IPS DF 6.9 (cell line): ENCODE measurements at regions not wholly inside any gene's neighbourhood (a gene's known extent, or its start where the extent isn't known, plus 50 kb on each side); places are given as distances from the start of the nearest gene placed in this dataset.

Source experiments
- DNase-seq: peaks from one replicate; pipeline ENCODE4 v3.0.0-alpha.2; 2013; ENCODE audit warnings: low read depth, low spot score
- H3K27ac ChIP-seq: one replicate; pipeline ENCODE4 v1.5.1; 2013; ENCODE audit warnings: low read length, control low read depth
- H3K27me3 ChIP-seq: 2 replicates; pipeline ENCODE4 v1.6.1; 2013; ENCODE audit warnings: mild to moderate bottlenecking, low read length; ENCODE audit not compliant: control insufficient read depth, insufficient read depth
- H3K36me3 ChIP-seq: 2 replicates; pipeline ENCODE4 v1.6.1; 2013; ENCODE audit warnings: low read length; ENCODE audit not compliant: control insufficient read depth, insufficient read depth
- H3K4me1 ChIP-seq: 2 replicates; pipeline ENCODE4 v1.6.1; 2013; ENCODE audit warnings: low read length; ENCODE audit not compliant: control insufficient read depth, insufficient read depth
- H3K4me3 ChIP-seq: 2 replicates; pipeline ENCODE4 v1.5.1; 2013; ENCODE audit warnings: mild to moderate bottlenecking, low read length
- H3K9me3 ChIP-seq: 2 replicates; pipeline ENCODE4 v1.6.1; 2013; ENCODE audit warnings: low read length, inconsistent platforms; ENCODE audit not compliant: control insufficient read depth, insufficient read depth
- WGBS: extraction: QIAGEN DNeasy Blood & Tissue Kit; methylation state at CpG from one replicate; pipeline ENCODE4 v1.1.7; 2013; ENCODE audit warnings: mixed read lengths, missing lambda C conversion rate; ENCODE audit not compliant: insufficient read length, insufficient coverage; 5-methylcytosine and 5-hydroxymethylcytosine counted together

- no CpG with 5 or more reads among the region's 7 CpGs for WGBS
- Histone ChIP-seq H3K36me3 (no peaks in the 10 kb centered on the region), H3K9me3 (no peaks in the 10 kb centered on the region)
Measured at GRCh38 chr10:62610649-62611229, 193.8 kb upstream of the ADO start.

GRCh38 chr10:62613424-62613823, 191.1 kb upstream of the ADO start:
- no peaks in the 10 kb centered on the region for H3K4me1 ChIP-seq
- no peaks in the 10 kb centered on the region for H3K27me3 ChIP-seq
- no peak overlapping the region for H3K27ac ChIP-seq
- H3K9me3 ChIP-seq: no peaks in the 10 kb centered on the region
- H3K36me3 ChIP-seq: no peaks in the 10 kb centered on the region
- no peak for DNase-seq
- no CpG with 5 or more reads among the region's 6 CpGs for WGBS
- no peak overlapping the region for H3K4me3 ChIP-seq

More at GRCh38 chr10:62610649-62611229, 193.8 kb upstream of the ADO start:
- H3K27ac ChIP-seq: no peak overlapping the region
- DNase-seq: peak; percentile 57
- H3K4me1 ChIP-seq: no peaks in the 10 kb centered on the region
- H3K27me3 ChIP-seq: no peaks in the 10 kb centered on the region
- H3K4me3 ChIP-seq: no peak overlapping the region

- no peak for DNase-seq
- WGBS: no CpG with 5 or more reads among the region's 1 CpG
- H3K4me1 ChIP-seq: no peaks in the 10 kb centered on the region
- no peak overlapping the region for H3K4me3 ChIP-seq
- H3K27ac ChIP-seq: no peak overlapping the region
- H3K36me3 ChIP-seq: no peaks in the 10 kb centered on the region
- H3K9me3 ChIP-seq: no peaks in the 10 kb centered on the region
- H3K27me3 ChIP-seq: no peaks in the 10 kb centered on the region
Measured at GRCh38 chr10:62613859-62614258, 190.7 kb upstream of the ADO start.

DNA sequence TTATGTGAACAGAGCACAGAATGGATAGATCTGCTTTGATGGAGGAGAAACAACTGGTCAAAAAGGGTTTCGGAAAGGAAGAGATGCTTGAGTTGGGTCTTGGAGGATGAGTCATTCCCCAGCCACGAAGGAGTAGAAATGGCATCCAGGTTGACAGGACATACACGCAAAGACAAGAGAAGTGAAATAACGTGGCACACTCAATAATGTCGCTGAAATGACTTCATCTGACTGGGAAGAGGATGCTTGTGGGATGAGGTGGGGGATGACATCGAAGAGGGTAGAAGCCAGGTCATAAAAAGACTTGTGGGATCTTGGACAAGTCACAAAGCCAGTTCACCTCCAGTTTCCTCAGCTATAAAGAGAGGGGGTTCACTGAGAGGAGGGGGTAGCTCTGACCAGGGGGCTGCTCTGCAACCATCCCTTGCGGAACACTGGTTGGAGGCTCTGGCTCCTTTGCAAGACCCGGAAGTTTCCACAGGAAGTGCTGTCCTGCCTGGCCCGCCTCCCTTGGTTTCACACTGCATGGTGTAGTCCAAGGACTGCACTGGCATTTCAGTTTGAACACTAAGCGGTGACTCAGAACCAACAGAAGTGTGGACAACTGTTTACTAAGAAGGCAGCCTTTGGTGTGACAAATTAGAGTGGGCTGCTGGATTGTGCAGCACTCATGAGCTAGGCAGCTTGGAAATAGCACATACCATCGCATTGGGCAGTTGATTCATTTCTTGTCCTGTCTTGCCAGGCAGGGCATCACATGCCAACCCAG, 189.9 kb upstream of the ADO start:
- DNase-seq: no peak
- WGBS: no CpG with 5 or more reads among the region's 11 CpGs
- Histone ChIP-seq H3K36me3 (no peaks in the 10 kb centered on the region), H3K27ac (no peak overlapping the region), H3K4me3 (no peak overlapping the region), H3K9me3 (no peaks in the 10 kb centered on the region), H3K27me3 (no peaks in the 10 kb centered on the region), H3K4me1 (no peaks in the 10 kb centered on the region)

- no peak for DNase-seq
Measured at GRCh38 chr10:62616885-62617590, 187.5 kb upstream of the ADO start.

DNA sequence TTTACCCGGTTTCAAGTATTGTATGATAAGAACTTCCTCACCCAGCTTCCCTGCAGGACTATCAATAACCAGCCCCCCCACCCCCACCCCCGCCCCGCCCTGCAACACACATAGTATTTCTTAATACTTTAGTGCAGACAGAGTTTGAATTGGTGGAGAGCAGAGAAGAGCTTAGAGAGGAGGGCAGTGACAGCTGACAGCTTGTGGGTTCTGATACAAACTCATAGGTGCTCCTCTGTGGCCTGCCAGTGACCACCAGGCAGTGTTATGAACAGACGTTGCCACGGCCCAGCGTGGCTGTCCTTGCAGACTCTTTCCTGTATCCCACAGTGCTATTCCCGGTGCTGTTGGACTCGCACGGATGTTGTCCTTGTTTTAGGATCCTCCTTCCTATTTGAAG, 186.9 kb upstream of the ADO start:
- Histone ChIP-seq H3K27ac (no peak overlapping the region), H3K9me3 (no peaks in the 10 kb centered on the region), H3K36me3 (no peaks in the 10 kb centered on the region), H3K27me3 (no peaks in the 10 kb centered on the region), H3K4me1 (no peaks in the 10 kb centered on the region), H3K4me3 (no peak overlapping the region)
- no CpG with 5 or more reads among the region's 9 CpGs for WGBS
- DNase-seq: no peak

More at GRCh38 chr10:62616885-62617590, 187.5 kb upstream of the ADO start:
- H3K27me3 ChIP-seq: no peaks in the 10 kb centered on the region
- H3K36me3 ChIP-seq: no peaks in the 10 kb centered on the region
- no peaks in the 10 kb centered on the region for H3K9me3 ChIP-seq
- H3K4me1 ChIP-seq: no peaks in the 10 kb centered on the region
- no peak overlapping the region for H3K27ac ChIP-seq
- H3K4me3 ChIP-seq: no peak overlapping the region
- no CpG with 5 or more reads among the region's 2 CpGs for WGBS

- no peak overlapping the region for H3K27ac ChIP-seq
- H3K9me3 ChIP-seq: no peaks in the 10 kb centered on the region
- H3K27me3 ChIP-seq: no peaks in the 10 kb centered on the region
- no peaks in the 10 kb centered on the region for H3K36me3 ChIP-seq
- H3K4me3 ChIP-seq: no peak overlapping the region
- no peak for DNase-seq
- H3K4me1 ChIP-seq: no peaks in the 10 kb centered on the region
- WGBS: no CpG with 5 or more reads among the region's 5 CpGs
Measured at GRCh38 chr10:62618054-62618453, 186.5 kb upstream of the ADO start.

- WGBS: no CpG with 5 or more reads among the region's 7 CpGs
Measured at GRCh38 chr10:62618576-62619412, 185.7 kb upstream of the ADO start.

DNA sequence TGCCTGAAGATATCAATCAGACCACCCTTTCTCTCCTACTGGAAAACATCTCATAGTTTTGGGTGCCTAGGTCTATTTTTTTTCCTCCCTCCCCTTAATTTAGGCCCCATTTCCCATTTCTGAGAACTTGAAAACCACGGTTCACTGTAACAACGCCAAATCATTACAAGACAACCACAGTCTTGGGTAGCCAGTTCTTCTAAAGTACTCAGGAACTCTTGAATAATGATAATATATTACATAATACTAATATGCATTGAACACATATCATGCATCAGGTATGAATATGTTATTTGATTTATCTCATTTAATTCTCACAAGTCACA, 185.1 kb upstream of the ADO start:
- DNase-seq: no peak
- no peaks in the 10 kb centered on the region for H3K9me3 ChIP-seq
- WGBS: no CpG with 5 or more reads among the region's 2 CpGs
- H3K36me3 ChIP-seq: no peaks in the 10 kb centered on the region
- no peaks in the 10 kb centered on the region for H3K27me3 ChIP-seq
- H3K27ac ChIP-seq: no peak overlapping the region
- H3K4me3 ChIP-seq: no peak overlapping the region
- no peaks in the 10 kb centered on the region for H3K4me1 ChIP-seq

More at GRCh38 chr10:62618576-62619412, 185.7 kb upstream of the ADO start:
- no peak for DNase-seq
- H3K4me1 ChIP-seq: no peaks in the 10 kb centered on the region
- no peaks in the 10 kb centered on the region for H3K27me3 ChIP-seq
- H3K9me3 ChIP-seq: no peaks in the 10 kb centered on the region
- H3K36me3 ChIP-seq: no peaks in the 10 kb centered on the region
- H3K27ac ChIP-seq: no peak overlapping the region
- H3K4me3 ChIP-seq: no peak overlapping the region

DNA sequence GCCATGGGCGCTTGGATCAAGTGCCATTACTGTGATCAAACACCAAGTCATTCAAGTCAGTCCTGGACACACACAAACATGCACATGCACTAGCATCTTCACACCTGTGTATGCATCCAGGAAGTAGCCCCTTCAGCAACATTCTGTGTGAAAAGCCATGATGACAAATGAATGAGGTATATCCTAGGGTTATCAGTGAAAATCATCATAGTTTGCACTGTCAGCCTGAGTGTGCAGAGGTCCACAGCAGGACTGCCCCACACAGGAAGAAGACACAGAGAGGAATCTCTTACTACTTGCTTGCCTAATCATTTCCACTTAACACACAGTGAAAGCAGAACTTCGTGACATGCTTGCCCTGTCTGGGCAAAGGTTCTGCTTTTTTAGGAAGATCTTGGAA, 184.0 kb upstream of the ADO start:
- H3K4me3 ChIP-seq: no peak overlapping the region
- H3K9me3 ChIP-seq: no peaks in the 10 kb centered on the region
- no peaks in the 10 kb centered on the region for H3K27me3 ChIP-seq
- DNase-seq: no peak
- H3K36me3 ChIP-seq: no peaks in the 10 kb centered on the region
- no peaks in the 10 kb centered on the region for H3K4me1 ChIP-seq
- no peak overlapping the region for H3K27ac ChIP-seq
- WGBS: no CpG with 5 or more reads among the region's 2 CpGs
